GM21515 (cell line): ENCODE measurements at regions not wholly inside any gene's neighbourhood (a gene's known extent, or its start where the extent isn't known, plus 50 kb on each side); places are given as distances from the start of the nearest gene placed in this dataset.

ENCODE experiments used
- ATAC-seq: cut with Tn5 transposase; IDR thresholded peaks from one replicate; pipeline ENCODE4 v1.9.1; 2021; ENCODE audit not compliant: unreplicated experiment

GRCh38 chr22:23415490-23415851, 164.6 kb downstream of the IGLL1 start:
- ATAC-seq = no peak

- no peak for ATAC-seq
Measured at GRCh38 chr22:23414727-23415489, 165.2 kb downstream of the IGLL1 start.

GRCh38 chr22:23411739-23412138, 168.4 kb downstream of the IGLL1 start:
- no peak for ATAC-seq

GRCh38 chr22:23410411-23410810, 169.7 kb downstream of the IGLL1 start:
- ATAC-seq = no peak

GRCh38 chr22:23409976-23410375, 170.1 kb downstream of the IGLL1 start:
- no peak for ATAC-seq

- no peak for ATAC-seq
Measured at GRCh38 chr22:23408321-23408720, 171.8 kb downstream of the IGLL1 start.

GRCh38 chr22:23405366-23405851, 174.7 kb downstream of the IGLL1 start:
- ATAC-seq = no peak

GRCh38 chr22:23404689-23405365, 175.3 kb downstream of the IGLL1 start:
- ATAC-seq = no peak

GRCh38 chr22:23403720-23404688, 176.1 kb downstream of the IGLL1 start:
- ATAC-seq = no peak

- ATAC-seq = no peak
Measured at GRCh38 chr22:23403152-23403719, 176.9 kb downstream of the IGLL1 start.

- peak; percentile 71 for ATAC-seq
Measured at GRCh38 chr22:23402275-23403151, 177.6 kb downstream of the IGLL1 start.

GRCh38 chr22:23401910-23402274, 178.2 kb downstream of the IGLL1 start:
- ATAC-seq = no peak

- no peak for ATAC-seq
Measured at GRCh38 chr22:23401111-23401909, 178.8 kb downstream of the IGLL1 start.

- ATAC-seq = no peak
Measured at GRCh38 chr22:23400286-23400981, 179.7 kb downstream of the IGLL1 start.

- ATAC-seq = no peak
Measured at GRCh38 chr22:23399367-23400285, 180.5 kb downstream of the IGLL1 start.

GRCh38 chr22:23398701-23399366, 181.3 kb downstream of the IGLL1 start:
- ATAC-seq = no peak
